Urothelium cell line (cell line): ENCODE measurements at regions not wholly inside any gene's neighbourhood (a gene's known extent, or its start where the extent isn't known, plus 50 kb on each side); places are given as distances from the start of the nearest gene placed in this dataset.

Experiments used
- DNase-seq: peaks from one replicate; pipeline ENCODE4 v3.0.0; 2011; ENCODE audit warnings: low spot score, mixed read lengths
- FAIRE-seq: peaks from 2 replicates; lab custom pipeline; 2011; peaks lifted over from hg19 to GRCh38; lab: Jason Lieb, UNC

DNA sequence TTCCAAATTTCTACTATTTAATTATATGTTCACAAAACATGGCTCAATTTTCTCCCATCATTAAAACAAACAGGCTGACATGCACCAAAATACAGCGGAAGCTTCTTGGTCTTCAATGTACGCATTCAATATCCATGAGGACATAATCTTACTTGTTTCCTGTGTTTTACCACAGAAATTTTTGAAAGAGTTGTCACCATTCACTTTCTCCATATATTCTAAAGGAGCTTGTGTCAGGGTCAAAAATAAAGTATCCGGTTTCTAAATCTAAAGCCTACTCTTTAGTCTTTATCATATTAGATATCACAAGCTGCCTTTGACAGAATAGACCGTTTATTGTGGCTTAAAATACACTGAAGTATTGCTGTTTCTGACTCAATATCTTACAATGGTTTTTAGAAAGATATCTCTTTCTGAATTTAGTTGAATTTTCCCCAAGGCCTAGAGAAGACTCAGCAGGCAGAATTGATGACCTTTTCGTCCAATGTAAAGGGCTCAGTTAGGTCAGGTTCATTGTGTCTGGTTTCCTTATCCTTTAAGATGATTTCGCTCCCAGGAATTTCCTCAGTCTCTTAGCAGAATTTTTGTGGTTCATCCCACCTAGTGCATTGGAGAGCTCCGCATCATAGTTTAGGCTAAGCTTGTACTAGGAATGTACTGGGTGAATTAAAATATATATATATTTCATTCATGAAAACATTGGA lies 717.2 kb downstream of the NCAM2 start:
- DNase-seq (peak; percentile 24), FAIRE-seq (no peak)

GRCh38 chr21:21722731-21723130 lies 724.5 kb downstream of the NCAM2 start:
- no peak for DNase-seq

DNA sequence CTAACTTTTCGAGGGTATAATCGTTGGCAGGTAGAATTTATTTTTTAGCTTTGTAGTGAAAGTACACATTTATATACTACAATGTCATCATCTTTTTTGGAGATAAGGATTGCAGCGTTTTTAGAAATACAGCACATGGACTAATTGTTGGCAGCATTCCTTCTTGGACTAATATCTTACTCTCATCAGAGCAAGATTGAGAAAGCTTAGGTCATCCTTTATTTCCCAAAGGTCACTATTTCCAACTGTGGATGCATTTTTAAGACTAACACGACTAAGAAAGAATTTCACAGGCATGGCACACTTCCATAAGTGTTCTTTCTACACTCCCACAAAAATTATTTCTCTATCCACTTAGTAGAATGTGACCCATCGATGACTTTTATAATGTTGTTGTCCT lies 732.3 kb downstream of the NCAM2 start:
- no peak for DNase-seq
- FAIRE-seq, result no peak

More at GRCh38 chr21:21722731-21723130, 724.5 kb downstream of the NCAM2 start:
- no peak for FAIRE-seq

DNA sequence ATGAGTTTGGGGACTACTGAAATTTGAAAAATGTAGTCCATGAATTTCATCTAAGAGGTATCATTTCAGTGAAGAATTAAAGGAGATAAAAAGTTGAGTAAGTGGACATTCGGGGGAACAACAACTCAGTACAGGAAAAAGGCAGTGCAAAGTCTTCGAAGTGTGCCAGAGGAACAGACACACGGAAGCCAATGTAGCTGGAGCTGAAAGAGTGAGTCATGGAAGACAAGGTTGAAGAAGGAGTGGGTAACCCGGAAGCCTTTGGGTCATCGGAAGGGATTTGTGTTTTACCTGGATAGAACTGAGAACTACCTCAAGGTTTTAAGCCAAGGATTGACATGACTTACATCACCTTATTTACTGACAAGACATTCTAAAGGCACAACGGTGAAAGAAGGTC lies 733.4 kb downstream of the NCAM2 start:
- FAIRE-seq, result no peak
- DNase-seq, result no peak

GRCh38 chr21:21734088-21734487 lies 735.9 kb downstream of the NCAM2 start:
- FAIRE-seq (no peak), DNase-seq (no peak)

GRCh38 chr21:21737186-21737585 lies 739.0 kb downstream of the NCAM2 start:
- DNase-seq, result no peak

DNA sequence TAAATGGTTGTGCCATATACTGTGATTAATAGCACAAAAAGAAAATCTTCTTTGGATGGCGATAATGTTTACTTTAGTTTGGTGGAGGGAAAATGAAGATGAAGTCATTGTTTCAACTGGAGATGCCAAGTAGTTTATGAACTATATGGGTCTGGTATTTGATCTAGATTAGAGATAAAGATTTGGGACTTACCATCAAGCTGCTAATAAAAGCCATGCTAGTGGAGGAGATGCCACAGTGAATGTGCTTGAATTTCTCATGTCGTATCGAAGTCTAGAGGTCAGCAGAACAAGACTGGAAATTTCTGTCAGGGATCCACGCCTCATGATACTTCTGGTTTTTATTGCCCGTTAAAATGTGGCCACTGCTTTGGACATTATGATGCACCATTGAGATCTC lies 742.0 kb downstream of the NCAM2 start:
- FAIRE-seq (no peak), DNase-seq (no peak)

More at GRCh38 chr21:21737186-21737585, 739.0 kb downstream of the NCAM2 start:
- FAIRE-seq, result no peak

GRCh38 chr21:21750124-21750825 lies 752.1 kb downstream of the NCAM2 start:
- FAIRE-seq (no peak), DNase-seq (no peak)

GRCh38 chr21:21751286-21751685 lies 753.1 kb downstream of the NCAM2 start:
- no peak for FAIRE-seq

GRCh38 chr21:21762855-21763254 lies 764.6 kb downstream of the NCAM2 start:
- FAIRE-seq, result no peak
- no peak for DNase-seq

More at GRCh38 chr21:21751286-21751685, 753.1 kb downstream of the NCAM2 start:
- no peak for DNase-seq

- FAIRE-seq (no peak), DNase-seq (no peak)
Measured at GRCh38 chr21:21764281-21764680, 766.1 kb downstream of the NCAM2 start.

- DNase-seq (no peak), FAIRE-seq (no peak)
Measured at GRCh38 chr21:21767276-21767675, 769.1 kb downstream of the NCAM2 start.

- FAIRE-seq (no peak), DNase-seq (no peak)
Measured at GRCh38 chr21:21788591-21788990, 790.4 kb downstream of the NCAM2 start.

- no peak for FAIRE-seq
- DNase-seq, result no peak
Measured at GRCh38 chr21:21801921-21802320, 803.7 kb downstream of the NCAM2 start.

GRCh38 chr21:21806711-21807597 lies 808.7 kb downstream of the NCAM2 start:
- DNase-seq (no peak), FAIRE-seq (no peak)

- DNase-seq (no peak), FAIRE-seq (no peak)
Measured at GRCh38 chr21:21807598-21807903, 809.3 kb downstream of the NCAM2 start.

DNA sequence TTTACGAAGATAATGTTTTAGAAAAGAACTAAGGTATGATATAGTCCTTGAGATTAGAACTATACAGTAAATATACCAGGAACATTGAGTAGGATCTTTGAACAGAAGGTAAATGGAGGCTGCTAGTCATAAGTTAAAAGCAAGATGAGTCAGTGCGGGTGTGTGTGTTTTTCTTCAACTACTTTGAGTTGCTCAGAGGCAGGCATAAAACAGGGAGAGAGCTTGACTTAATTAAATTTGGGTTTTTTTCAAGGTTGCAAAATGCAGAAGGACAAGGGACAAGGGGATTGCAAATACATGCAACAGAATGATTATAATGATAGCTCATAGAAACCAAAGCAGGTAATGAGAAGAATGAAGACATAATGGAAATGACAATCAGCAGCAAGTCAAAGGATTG lies 815.1 kb downstream of the NCAM2 start:
- no peak for FAIRE-seq
- DNase-seq, result no peak

DNA sequence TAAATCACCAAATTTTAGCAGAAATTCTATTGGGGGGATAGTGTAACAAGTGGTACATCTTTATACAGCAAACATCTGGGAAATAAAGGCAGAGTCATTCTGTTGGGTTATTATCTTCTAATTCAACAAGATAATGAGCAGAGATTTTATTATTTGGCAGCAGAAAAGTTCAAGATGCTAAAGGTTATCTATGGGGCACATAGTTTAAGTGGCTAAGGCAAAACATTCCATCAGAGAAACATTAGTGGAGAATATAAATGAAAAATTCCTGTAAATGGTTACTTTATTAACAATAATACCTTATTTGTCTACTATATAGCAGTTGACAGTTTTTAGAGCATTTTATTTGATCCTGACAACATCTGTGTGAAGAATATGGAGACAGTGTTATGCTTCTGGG lies 815.7 kb downstream of the NCAM2 start:
- no peak for DNase-seq
- no peak for FAIRE-seq

- FAIRE-seq (no peak), DNase-seq (no peak)
Measured at GRCh38 chr21:21816778-21817177, 818.6 kb downstream of the NCAM2 start.

- FAIRE-seq (no peak), DNase-seq (no peak)
Measured at GRCh38 chr21:21818898-21819297, 820.7 kb downstream of the NCAM2 start.

- FAIRE-seq (no peak), DNase-seq (no peak)
Measured at GRCh38 chr21:21828130-21828529, 829.9 kb downstream of the NCAM2 start.

- no peak for DNase-seq
Measured at GRCh38 chr21:21831036-21831435, 832.8 kb downstream of the NCAM2 start.

More at GRCh38 chr21:21831036-21831435, 832.8 kb downstream of the NCAM2 start:
- FAIRE-seq, result no peak
